ENCODE measurements at regions not wholly inside any gene's neighbourhood (a gene's known extent, or its start where the extent isn't known, plus 50 kb on each side); places are given as distances from the start of the nearest gene placed in this dataset.

DNA sequence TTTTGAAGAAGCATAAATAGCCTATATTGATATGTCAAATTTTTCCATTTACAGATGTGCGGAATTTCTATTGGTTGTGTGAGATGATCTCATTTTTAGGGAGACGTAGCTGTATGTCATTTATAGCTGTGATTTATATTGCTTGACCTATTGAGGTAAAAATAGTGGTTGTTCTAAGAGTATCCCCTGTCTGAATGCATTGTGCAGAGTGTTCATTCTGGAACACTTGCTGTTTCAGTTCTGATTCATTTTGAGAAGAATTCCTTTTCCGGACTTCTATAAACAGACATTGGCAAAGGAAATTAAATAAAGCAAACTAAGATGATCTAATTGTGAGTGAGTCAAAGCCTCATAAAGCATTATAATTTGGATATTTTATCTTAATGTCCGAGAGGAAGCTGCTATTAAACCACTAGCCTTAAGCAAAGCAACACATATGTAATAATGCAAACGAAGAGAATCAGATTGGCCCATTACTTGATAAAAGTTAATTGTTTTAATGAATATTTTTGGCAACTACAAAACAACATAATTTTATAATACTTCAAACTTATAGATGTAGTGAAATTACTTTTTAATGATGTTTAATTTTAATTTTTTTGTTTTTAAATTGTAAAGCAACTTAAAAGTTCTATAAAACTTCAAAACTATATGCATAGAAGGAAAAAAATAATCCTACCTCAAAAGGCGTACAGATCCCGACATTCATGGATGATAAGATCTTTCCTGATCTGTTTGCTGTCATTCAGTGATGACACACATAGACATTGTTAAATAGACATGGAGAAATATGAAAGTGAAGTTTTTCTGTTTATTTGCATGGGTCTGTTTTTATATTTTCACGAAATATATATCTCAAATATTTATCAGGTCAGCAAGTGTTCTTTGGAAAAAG lies 942.6 kb upstream of the SLC10A2 start:
- no peak for DNase-seq (ENCODE audit: low read depth in 2 of 2)

DNA sequence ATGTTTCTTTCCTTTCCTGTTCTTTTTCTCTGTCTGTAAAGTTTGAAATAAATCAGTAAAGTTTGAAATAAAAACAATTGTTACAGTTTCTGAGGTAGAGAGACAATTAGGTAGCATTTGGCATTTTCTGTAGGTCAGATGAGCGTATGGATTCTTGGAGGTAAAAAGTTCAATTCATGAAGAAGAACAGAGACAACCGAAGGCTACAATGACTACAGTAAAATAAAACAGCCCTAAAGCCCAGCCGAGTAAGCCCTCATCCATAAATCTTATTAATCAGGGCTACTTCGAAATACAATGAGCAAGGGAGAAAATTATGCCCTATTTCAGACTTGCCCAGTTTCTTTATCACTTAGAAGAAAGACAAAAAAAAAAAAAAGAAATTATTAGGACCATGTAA lies 941.9 kb upstream of the SLC10A2 start:
- no peak for DNase-seq (ENCODE audit: low read depth in 2 of 2)

DNA sequence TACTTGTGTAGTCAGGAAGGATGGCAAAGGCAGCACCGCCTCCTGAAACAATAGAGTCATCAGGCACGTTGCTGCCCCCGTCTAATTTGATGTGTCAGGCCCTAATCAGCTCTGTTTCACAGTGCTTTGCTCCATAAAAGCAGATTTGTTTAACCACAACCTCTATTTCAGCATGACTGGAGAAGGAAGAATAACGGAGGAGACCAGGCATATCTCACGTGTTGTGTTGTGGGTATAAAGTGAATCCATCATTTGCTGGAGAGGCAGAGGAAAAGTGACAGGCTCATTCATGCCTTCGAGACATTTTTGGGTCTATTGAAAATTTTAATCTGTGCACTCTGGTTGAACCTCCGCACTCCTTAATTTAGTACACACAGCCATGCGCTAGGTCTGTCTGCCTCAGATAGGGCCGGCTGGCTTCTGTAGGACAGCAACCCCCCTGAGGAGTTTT lies 940.4 kb upstream of the SLC10A2 start:
- DNase-seq (ENCODE audit: low read depth in 2 of 2): no peak

DNA sequence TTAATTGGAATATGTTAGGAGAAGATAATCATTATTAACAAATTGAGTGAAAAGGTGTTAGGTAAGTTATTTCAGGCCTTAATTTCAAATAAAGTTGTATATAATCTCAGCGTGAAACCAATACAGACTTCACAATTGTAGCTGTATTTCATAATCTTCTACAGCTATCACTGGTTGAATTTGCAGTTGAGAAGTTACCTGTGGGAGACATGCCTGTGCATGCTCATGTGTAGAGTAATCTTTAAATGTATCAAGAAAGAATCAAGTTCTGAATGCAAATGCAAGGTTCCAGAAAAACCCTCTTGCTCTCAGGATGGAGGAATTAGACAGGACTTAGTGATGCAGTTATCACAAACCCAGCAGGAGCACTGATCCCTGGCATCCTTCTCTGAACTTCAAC lies 938.4 kb upstream of the SLC10A2 start:
- DNase-seq (ENCODE audit: low read depth in 2 of 2): no peak

DNA sequence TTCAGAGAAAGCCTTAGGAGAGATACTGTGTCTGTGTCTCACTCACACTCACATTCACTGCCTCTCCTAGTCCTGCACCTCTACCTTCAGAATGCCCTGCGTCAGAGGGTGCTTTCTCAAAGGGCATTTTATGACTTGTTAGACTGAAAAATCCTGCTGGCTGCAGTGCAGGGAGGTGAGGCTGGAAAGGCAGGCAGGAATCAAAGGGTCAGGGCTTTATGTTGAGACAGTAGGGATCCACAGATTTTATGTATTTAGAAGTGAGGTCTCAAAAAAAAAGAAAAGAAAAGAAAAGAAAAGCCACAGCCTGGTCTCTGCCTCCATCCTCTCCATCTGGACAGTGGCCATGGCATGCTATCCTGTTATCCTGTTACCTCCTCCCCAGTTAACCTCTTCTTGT lies 936.0 kb upstream of the SLC10A2 start:
- DNase-seq (ENCODE audit: low read depth in 2 of 2): no peak

DNA sequence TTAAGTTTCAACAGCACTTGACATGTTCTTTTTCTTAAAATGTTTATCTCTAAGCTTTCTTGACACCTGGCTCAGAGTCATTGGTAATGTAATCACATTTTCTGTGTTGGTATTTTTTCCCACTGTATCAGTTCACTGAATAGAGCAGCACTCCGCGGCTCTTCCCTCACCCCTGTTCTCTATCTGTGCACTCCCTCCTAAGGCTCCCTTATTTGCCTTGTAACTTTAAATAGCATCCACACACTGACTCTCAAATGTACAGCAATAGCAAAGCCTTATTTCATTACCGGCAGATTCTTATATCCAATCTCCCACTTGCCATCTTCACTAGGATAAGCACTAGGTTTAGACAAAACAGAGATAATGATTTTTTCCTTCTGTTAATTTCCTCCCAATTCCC lies 935.5 kb upstream of the SLC10A2 start:
- DNase-seq (ENCODE audit: low read depth in 2 of 2): no peak

DNA sequence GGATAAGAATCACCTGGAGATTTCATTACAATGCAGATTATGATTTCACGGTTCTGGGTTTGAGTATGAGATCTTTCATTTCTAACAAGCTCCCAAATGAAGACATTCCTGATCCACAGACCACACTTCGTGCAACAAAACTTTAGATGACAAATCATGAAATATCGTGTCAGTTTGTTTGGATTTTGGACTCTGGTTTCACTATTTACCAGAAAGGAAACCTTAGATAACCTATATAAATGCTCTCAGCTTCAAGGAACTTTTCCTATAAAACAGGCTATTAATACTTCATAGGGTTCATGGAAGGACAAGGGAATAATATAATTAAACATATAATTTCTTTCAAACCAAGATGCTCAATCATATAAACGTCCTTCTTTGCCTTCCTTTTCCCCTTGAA lies 930.5 kb upstream of the SLC10A2 start:
- DNase-seq (ENCODE audit: low read depth in 2 of 2): no peak

DNA sequence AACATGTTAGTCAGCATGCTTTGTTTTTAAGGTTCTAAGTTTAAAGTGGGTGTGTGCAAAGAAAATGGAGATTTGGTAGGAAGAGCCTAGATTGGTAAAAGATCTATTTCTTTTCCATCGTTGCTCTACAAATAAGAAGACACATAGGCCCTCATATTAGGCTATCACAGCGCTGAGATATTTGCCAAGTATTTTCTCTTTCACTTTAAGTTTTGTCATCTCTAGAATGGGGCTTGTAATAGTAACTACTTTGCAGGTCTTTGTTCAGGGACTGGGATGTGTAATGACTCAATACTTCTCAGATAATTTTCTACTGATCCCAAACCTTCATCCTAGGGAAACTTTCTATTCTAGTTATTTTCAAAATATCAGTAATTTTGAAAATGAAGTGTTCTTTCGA lies 917.7 kb upstream of the SLC10A2 start:
- no peak for DNase-seq (ENCODE audit: low read depth in 2 of 2)

DNA sequence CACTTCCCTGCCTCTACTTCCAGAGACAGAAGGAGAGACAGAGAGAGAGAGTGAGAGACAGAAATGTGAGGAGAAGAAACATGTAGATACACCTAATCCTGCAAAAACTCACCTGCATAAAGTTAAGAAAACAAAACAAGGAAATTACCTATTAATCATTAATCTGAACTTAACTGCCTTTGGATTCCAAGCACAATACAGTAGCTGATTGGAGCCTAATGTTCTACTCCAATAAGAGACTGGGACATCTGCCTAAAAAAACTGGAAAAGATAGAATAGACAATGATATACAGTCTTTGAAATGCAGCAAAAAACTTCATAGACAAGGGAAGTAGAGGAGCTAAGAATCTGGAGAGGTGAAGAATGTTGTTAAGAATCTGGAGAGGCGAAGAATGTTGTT lies 910.2 kb upstream of the SLC10A2 start:
- DNase-seq (ENCODE audit: low read depth in 2 of 2): no peak

DNA sequence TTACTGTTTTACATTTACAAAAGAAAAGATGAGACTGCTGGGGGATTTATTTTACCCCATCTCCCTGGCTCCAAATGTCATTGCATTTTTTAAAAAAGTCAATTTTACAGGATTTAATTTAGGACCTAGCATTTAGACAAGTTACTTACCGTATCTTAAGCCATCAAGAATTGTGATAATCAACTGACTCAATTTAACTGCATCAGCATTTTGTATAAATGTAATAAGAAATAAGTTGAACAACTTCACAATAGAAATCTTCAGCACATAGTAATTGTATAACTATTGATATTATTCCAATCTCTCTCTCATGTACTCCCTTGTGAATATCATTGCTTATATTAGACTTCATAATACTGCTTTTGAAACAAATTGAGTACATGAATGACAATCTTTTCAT lies 907.5 kb upstream of the SLC10A2 start:
- no peak for DNase-seq (ENCODE audit: low read depth in 2 of 2)

DNA sequence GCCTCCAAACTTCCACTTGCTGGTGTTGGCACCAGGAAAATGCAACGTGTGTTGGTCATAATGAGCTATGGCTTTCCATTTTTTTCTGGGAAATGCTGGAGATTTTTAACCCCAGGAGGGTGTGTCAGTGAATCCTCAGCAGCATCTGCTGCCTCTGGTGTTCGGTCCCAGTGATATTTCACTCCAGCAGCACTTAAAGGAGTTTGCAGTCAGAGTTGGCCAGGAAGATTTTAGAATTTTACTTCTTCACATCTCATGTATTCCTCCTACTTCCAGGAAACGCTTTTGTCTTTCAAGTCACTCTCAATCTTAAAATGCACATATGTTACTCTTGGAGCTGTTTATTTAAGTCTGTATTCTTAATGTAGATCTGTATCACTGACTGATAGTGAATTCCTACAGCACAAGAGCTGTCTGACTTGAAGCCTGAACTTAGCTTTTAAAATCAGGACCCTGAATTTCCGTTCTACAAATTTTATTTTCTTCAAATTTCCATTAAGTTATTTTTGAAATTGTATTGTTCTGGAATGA lies 903.4 kb upstream of the SLC10A2 start:
- no peak for DNase-seq (ENCODE audit: low read depth in 2 of 2)

DNA sequence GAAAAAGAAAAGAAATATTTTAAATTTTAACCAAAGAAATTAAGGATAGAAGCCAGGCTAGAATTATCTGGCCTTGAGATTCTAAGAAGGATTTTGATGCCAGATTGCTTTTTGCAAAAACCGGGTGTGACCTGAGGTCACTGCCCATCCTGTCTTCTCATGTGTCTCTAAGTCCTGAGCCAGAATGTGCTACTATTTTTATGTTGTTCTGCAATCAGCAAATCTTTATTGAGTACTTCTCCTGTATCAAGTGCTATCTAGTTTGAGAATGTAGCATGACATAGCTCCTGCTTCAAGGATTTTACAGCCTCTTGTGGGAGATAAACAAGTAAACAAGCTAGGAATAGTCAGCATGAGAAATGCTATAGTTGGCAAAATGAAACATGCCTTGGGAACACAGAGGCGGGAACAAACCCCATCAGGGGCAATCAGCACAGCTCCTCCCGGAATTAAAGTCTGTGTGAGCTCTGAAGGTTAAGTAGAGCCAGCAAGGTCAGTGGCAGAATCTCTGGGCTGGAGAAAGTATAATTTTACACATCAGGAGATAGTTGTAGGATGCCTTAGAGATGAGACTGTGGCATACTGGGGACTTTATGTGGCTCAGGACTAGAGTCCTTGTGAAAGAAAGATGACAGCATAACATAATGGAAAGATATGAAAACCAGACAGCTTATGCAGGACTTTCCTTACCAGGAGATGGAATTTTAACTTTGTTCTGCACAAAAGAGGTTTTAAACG lies 899.5 kb upstream of the SLC10A2 start:
- no peak for DNase-seq (ENCODE audit: low read depth in 2 of 2)

DNA sequence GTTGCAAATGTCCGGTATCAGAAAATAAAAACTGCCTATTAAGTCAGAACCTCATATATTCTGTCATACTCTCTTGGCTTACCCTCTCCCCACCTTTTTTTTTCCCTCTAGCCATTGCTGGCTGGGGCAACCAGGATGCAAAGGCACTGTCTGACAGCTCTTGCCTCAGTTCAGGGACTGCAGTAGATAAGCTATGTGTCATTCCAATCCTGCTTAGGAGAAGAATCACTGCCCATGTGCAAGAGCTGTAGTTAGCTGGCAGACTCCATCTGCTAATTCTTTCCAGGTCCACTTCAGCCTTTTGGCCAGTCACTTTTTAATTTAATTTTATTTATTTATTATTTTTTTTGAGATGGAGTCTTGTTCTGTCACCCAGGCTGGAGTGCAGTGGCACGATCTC lies 895.6 kb upstream of the SLC10A2 start:
- no peak for DNase-seq (ENCODE audit: low read depth in 2 of 2)

DNA sequence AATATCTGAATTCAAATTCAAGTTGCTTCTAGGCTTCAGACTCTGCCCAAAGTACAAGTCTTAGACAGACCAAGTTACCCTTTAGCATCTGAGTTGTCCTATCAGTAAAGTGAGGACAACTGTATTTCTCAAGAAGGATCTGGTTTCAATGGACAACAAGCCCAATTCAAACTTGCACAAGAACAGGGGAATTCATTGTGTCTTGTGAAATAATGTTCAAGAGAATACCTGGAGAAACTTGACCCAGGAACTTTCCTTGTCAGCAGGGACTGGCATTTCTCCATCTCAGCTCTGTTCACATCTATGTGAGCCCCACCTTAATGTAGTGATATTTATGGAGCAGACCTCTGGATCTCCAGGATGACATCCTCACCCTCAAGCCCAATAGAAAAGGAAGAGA lies 894.9 kb upstream of the SLC10A2 start:
- DNase-seq (ENCODE audit: low read depth in 2 of 2): no peak

DNA sequence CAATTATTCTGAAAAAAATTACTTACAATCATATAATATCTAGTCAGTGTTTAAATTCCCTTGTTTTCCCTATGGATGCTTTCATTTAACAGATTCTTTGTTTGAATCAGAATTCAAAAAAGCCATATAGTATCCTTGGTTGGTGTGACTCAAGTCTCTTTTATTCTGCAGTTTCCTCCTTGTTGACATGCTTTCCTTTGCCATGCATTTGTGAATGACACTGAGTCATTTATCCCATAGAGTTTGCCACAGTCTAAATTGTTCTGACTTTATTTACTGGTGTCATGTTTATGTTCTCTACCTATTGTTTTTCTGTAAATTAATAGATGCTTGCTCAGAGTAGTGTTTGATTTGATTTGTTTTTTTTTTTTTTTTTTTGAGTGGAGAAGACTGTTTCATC lies 893.8 kb upstream of the SLC10A2 start:
- DNase-seq (ENCODE audit: low read depth in 2 of 2): no peak

DNA sequence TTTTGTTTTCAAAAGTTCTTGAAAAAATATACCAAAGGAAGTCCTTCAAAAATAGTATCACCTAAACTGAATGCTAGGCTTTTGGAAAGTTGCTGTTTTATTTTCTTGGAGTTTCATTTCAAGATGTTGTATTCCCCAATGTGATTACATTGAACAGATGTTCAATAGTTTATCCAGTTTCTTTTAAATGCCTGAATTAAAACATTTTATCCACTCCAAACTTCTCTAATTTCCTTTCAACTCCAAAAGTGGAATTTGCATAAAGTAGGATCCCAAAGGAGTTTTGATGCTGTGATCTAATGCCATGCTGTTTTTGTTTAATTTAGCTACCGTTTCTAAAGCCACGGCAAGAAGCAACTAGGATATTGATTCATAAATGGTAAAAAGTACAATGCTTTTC lies 892.5 kb upstream of the SLC10A2 start:
- DNase-seq (ENCODE audit: low read depth in 2 of 2): no peak

DNA sequence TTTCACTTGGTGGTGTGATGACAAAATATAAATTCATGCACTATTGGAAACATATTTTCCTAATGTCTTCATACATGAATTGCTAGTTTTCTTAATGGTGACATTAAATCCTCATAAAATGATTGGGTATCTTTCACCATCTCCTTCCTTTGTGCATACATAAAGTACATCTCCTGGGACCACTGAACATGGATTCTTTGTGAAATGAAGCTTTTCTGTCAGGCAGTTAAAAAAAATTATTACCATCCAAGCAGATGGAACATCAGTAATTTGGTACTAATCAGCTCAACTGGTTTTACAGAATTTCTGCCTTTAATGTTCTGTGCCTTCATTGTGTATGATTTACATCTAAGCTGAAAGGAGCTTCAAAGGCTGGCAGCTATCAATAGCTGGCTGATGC lies 891.7 kb upstream of the SLC10A2 start:
- DNase-seq (ENCODE audit: low read depth in 2 of 2): no peak

DNA sequence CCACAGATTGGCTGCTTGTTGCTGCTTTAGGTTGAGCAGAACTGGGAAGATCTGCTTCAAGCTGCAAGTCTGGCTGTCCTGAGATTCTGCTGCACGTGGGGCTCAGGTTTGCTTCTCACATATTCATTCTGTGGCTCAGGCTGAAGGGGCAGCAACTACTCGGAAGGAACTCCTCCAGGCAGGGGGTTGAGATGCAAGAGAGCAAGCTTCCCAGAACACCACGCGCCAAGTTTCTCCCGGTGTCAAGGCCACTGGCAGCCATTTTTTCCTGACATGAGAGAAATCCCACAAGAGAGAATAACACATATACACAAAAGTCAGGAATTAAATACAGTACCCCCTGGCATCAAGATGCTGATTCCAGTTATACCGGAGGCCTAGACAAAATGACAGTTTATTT lies 887.6 kb upstream of the SLC10A2 start:
- DNase-seq (ENCODE audit: low read depth in 2 of 2): no peak

DNA sequence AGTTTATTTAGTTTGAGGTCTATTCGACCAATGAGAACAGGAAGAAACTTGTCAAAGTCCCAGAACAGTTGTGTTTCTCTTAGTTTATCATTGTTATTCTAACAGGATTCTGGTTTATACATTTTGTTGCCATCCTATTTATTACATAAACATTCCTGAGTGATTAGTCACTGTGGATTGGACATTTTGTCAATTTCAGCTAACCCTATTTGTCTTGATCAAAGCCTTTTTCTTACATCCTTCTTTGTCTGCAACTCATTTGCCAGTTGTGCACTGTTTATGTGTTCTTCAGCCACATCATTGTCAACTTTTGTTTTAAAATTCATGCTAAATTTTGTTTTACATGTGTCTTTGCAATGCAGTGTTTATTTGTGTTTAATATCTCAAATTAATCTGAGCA lies 886.0 kb upstream of the SLC10A2 start:
- no peak for DNase-seq (ENCODE audit: low read depth in 2 of 2)

DNA sequence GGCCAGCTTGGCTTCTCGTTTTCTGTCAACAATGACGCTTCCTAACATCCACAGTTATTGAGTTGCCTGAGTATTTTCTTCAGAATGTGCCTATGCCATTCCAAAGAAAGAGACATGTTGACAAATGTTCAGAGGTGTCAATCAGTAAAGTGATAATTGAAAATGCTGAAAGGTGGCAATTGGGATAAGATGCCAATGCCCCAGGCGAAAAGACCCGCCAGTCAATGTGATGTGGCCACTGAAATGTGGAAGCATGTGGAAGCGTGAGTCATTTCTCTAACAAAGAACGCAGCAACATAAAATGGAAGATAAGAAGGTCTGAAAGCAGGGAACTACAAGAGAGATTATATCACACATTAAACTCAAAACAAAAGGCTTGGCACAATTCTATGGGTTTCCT lies 882.2 kb upstream of the SLC10A2 start:
- no peak for DNase-seq (ENCODE audit: low read depth in 2 of 2)

DNA sequence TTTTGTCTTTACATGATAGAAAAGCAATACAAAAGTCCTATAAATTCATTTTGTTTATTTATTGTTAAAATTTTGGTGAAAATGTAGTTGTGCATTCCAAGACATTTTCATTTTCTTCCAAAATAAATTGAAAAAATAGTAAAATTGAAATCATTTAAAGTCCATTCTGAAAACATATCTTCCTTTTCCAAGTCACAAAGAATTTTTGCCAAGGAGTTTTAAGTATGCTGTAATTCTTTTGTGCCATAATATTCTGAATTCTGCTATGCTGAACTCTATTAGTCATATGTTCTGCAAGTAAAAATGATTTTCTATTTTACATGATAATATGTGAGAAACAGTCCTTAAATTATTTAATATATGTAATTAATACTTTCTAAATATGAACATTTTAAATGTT lies 879.6 kb upstream of the SLC10A2 start:
- DNase-seq (ENCODE audit: low read depth in 2 of 2): no peak

DNA sequence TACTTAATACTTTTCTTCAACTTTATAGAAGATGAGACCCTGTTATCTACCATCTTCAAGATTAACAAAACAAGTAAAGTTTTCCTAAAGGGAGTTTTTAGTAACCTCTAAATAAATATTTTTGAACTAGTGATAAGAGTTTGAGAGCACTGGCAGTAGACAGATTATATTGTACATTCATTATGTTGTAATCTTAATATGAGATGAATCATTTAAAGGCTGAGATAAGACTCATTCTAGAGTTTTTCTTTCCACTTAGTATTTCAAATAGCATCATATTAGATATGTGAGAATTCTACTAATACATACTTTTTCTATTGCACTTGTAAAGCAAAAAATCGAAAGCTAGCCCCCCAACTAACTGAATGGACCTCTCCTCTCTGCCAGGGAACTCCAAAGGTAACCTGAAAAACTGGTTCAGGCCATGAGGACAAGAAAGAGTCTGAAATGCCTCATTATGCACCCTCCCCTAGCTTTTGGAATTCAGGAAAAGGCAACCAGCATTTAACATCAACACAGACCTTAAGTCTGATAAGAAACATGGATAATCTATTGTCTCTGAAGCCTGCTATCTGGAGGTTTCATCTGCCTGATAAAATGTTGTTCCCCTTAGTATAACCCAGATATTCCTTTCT lies 875.4 kb upstream of the SLC10A2 start:
- no peak for DNase-seq (ENCODE audit: low read depth in 2 of 2)

DNA sequence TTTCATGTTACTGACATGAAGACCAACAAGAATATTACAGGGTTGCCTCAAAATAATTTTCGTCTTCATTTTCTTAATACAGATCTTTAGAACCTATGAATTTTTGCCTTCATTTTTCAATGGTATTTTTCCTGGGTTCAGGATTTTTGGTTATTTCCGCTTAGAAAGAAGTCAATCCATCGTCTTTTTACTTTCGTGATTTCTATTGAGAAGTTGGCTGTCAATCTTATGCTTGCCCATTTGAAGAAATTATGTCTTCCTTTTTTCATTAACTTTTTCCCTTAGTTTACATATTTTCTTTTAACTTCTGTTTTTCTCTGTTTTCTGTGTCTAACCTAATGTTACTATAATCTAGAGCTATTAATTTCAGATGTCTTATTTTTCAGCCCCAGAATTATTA lies 868.9 kb upstream of the SLC10A2 start:
- DNase-seq (ENCODE audit: low read depth in 2 of 2): no peak
